ENCODE measurements at regions not wholly inside any gene's neighbourhood (a gene's known extent, or its start where the extent isn't known, plus 50 kb on each side); places are given as distances from the start of the nearest gene placed in this dataset.

DNA sequence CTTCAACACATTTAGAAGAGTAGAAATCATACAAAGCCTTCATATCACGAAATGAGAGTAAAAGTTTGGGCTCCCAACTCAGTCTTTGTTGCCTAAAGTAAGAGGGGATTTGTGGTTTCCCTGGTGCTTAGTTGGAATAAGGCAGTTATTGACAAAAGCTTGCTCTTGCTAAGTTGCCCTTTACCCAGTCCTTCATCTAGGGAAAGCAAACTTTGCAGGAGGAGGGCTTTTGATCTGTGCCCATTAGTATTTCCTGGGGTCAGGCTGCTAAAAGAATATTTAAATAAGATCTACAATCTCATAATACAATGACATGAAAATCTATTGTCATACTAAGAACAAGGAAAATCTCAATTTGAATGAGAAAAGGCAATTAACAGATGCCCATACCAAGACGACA lies 84.1 kb upstream of the ACO1 start:
- TF ChIP-seq, protein P1, sequence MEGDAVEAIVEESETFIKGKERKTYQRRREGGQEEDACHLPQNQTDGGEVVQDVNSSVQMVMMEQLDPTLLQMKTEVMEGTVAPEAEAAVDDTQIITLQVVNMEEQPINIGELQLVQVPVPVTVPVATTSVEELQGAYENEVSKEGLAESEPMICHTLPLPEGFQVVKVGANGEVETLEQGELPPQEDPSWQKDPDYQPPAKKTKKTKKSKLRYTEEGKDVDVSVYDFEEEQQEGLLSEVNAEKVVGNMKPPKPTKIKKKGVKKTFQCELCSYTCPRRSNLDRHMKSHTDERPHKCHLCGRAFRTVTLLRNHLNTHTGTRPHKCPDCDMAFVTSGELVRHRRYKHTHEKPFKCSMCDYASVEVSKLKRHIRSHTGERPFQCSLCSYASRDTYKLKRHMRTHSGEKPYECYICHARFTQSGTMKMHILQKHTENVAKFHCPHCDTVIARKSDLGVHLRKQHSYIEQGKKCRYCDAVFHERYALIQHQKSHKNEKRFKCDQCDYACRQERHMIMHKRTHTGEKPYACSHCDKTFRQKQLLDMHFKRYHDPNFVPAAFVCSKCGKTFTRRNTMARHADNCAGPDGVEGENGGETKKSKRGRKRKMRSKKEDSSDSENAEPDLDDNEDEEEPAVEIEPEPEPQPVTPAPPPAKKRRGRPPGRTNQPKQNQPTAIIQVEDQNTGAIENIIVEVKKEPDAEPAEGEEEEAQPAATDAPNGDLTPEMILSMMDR (IDR thresholded peaks at IDR 0.05) = no peak
- no peak for TF ChIP-seq POLR2A (IDR thresholded peaks at IDR 0.05)

Data from lower leg skin (tissue), 3 donors.